Stomach (tissue), 8 donors: ENCODE measurements at regions not wholly inside any gene's neighbourhood (a gene's known extent, or its start where the extent isn't known, plus 50 kb on each side); places are given as distances from the start of the nearest gene placed in this dataset.
A peak's percentile ranks its signal among the peaks of the same experiment; 100 is the strongest.

ENCODE experiments used
- DNase-seq, 2 donors: peaks; one replicate each; pipeline versions ENCODE4 v3.0.0 to v3.0.0-alpha.2; 2013 to 2019
- H3K27ac ChIP-seq, 5 donors: fragments of 200-600 bp in 4 of 5; sonication (generic) in 4 of 5; one replicate each; pipeline ENCODE4 v1.5.1; 2013 to 2019; ENCODE audit warnings: mild to moderate bottlenecking in 1 of 5, moderate library complexity in 1 of 5
- H3K27me3 ChIP-seq, 3 donors: fragments of 200-600 bp; sonication (generic); one replicate each; pipeline ENCODE4 v1.5.1; 2017 to 2019; ENCODE audit warnings: mixed run types in 1 of 3
- H3K36me3 ChIP-seq, 4 donors: fragments of 200-600 bp; sonication (generic); 1 replicate in 3 of 4; 2 replicates in 1 of 4; pipeline ENCODE4 v1.5.1; 2016 to 2019
- H3K4me1 ChIP-seq, 4 donors: fragments of 200-600 bp; sonication (generic); one replicate each; pipeline ENCODE4 v1.5.1; 2016 to 2019
- H3K4me3 ChIP-seq, 4 donors: fragments of 200-600 bp; sonication (generic) in 3 of 4; one replicate each; pipeline ENCODE4 v1.5.1; 2016 to 2019; ENCODE audit warnings: mild to moderate bottlenecking in 1 of 4
- H3K9me3 ChIP-seq, 4 donors: fragments of 200-600 bp; sonication (generic); one replicate each; pipeline ENCODE4 v1.5.1; 2016 to 2019
- CTCF ChIP-seq, 7 experiments: fragments of 450-650 bp in 4 of 7; fragments of 200-600 bp in 3 of 7; sonication (generic) in 3 of 7; IDR thresholded peaks; one replicate each; pipeline ENCODE4 v1.5.1; 2016 to 2019; ENCODE audit warnings: antibody characterized with exemption in 7 of 7, control low read depth in 2 of 7, mild to moderate bottlenecking in 1 of 7
- EP300 ChIP-seq: sonication (generic); formaldehyde crosslinking; IDR thresholded peaks from one replicate; pipeline ENCODE4 v1.6.1; 2017; ENCODE audit warnings: antibody characterized with exemption
- POLR2A ChIP-seq, 4 donors: fragments of 450-650 bp; IDR thresholded peaks; one replicate each; pipeline ENCODE4 v1.6.1; 2016; ENCODE audit warnings: antibody characterized with exemption in 4 of 4, control low read depth in 2 of 4, mild to moderate bottlenecking in 1 of 4, moderate library complexity in 1 of 4
- POLR2AphosphoS5 ChIP-seq, 3 donors: sonication (generic); formaldehyde crosslinking; IDR thresholded peaks; one replicate each; pipeline ENCODE4 v1.6.1; 2016; ENCODE audit warnings: antibody characterized with exemption in 3 of 3
- WGBS, 5 donors: extraction: QIAGEN DNeasy Blood & Tissue Kit in 3 of 5; methylation state at CpG; one replicate each; pipeline versions ENCODE4 v1.1.5 to v1.1.7; 2013 to 2018; 5-methylcytosine and 5-hydroxymethylcytosine counted together
- intact Hi-C: fragments of 100-400 bp; cut with DNase I; formaldehyde crosslinking; loops from one replicate; pipeline ENCODE4 v1.15.1; 2023; ENCODE audit warnings: low total_unique reads
- donor health status: healthy with polysubstance abuse.
- donor health status: Bipolar disorder and iron deficiency.
- donor health status: healthy.

GRCh38 chr10:108424656-108425055 is 1260.2 kb upstream of the SORCS1 start:
- WGBS, 5 donors, result 77 to 91% (median 90%) methylated on average over 1 of the region's 1 CpG
- H3K27me3 ChIP-seq, result no peaks in the 10 kb centered on the region
- H3K4me3 ChIP-seq, result no peak overlapping the region
- DNase-seq, result peak in 1 of 2 donors; percentile 23
- no peaks in the 10 kb centered on the region for H3K36me3 ChIP-seq
- H3K9me3 ChIP-seq, result no peaks in the 10 kb centered on the region
- TF ChIP-seq CTCF (IDR thresholded peaks at IDR 0.05), result no peak
- TF ChIP-seq POLR2A (IDR thresholded peaks at IDR 0.05), result no peak
- TF ChIP-seq POLR2AphosphoS5 (IDR thresholded peaks at IDR 0.05), result no peak
- TF ChIP-seq EP300, result no peak
- intact Hi-C loops, result no loop called here
- no peak overlapping the region for H3K27ac ChIP-seq
- H3K4me1 ChIP-seq, result peaks cover 0 to 19% (median 10%) of the 10 kb centered on the region in 4 donors

- TF ChIP-seq CTCF (IDR thresholded peaks at IDR 0.05), result no peak
- no peak for TF ChIP-seq POLR2A (IDR thresholded peaks at IDR 0.05)
- no peak for TF ChIP-seq POLR2AphosphoS5 (IDR thresholded peaks at IDR 0.05)
- no peak for TF ChIP-seq EP300
- intact Hi-C loops, result no loop called here
- Histone ChIP-seq H3K27ac (no peak overlapping the region), H3K27me3 (no peaks in the 10 kb centered on the region), H3K36me3 (no peaks in the 10 kb centered on the region), H3K9me3 (no peaks in the 10 kb centered on the region), H3K4me1 (peaks cover 0 to 8% (median 4%) of the 10 kb centered on the region in 4 donors), H3K4me3 (no peak overlapping the region)
- DNase-seq, result no peak
- WGBS, 5 donors, result 79 to 88% (median 85%) methylated on average over 2 of the region's 2 CpGs
Measured at GRCh38 chr10:108422286-108422685, 1257.8 kb upstream of the SORCS1 start.

- H3K27me3 ChIP-seq, result no peaks in the 10 kb centered on the region
- WGBS, 5 donors, result 28 to 51% (median 46%) methylated on average over 2 of the region's 2 CpGs
- intact Hi-C loops, result no loop called here
Measured at GRCh38 chr10:108421266-108421665, 1256.8 kb upstream of the SORCS1 start.

GRCh38 chr10:108413954-108414353 is 1249.4 kb upstream of the SORCS1 start:
- intact Hi-C loops, result no loop called here
- Histone ChIP-seq H3K4me1 (peaks cover 0 to 10% (median 4%) of the 10 kb centered on the region in 4 donors), H3K9me3 (no peaks in the 10 kb centered on the region), H3K4me3 (no peak overlapping the region), H3K36me3 (no peaks in the 10 kb centered on the region), H3K27me3 (no peaks in the 10 kb centered on the region), H3K27ac (no peak overlapping the region)
- no peak for DNase-seq
- WGBS, 5 donors, result 75 to 84% (median 80%) methylated on average over 4 of the region's 4 CpGs
- TF ChIP-seq POLR2AphosphoS5 (IDR thresholded peaks at IDR 0.05), result no peak
- TF ChIP-seq POLR2A (IDR thresholded peaks at IDR 0.05), result no peak
- no peak for TF ChIP-seq EP300
- no peak for TF ChIP-seq CTCF (IDR thresholded peaks at IDR 0.05)

More at GRCh38 chr10:108421266-108421665, 1256.8 kb upstream of the SORCS1 start:
- Histone ChIP-seq H3K36me3 (no peaks in the 10 kb centered on the region), H3K4me3 (no peak overlapping the region), H3K27ac (no peak overlapping the region), H3K4me1 (no peaks in the 10 kb centered on the region), H3K9me3 (no peaks in the 10 kb centered on the region)
- TF ChIP-seq POLR2AphosphoS5 (IDR thresholded peaks at IDR 0.05), result no peak
- no peak for TF ChIP-seq CTCF (IDR thresholded peaks at IDR 0.05)
- TF ChIP-seq EP300, result no peak
- no peak for TF ChIP-seq POLR2A (IDR thresholded peaks at IDR 0.05)
- DNase-seq, result peak in 1 of 2 donors; percentile 55
